AML-193 (cell line): ENCODE measurements at regions not wholly inside any gene's neighbourhood (a gene's known extent, or its start where the extent isn't known, plus 50 kb on each side); places are given as distances from the start of the nearest gene placed in this dataset.
"Not testable (repeated sequence)": the region's sequence is repeated elsewhere in the genome, so short reads cannot be mapped to it uniquely, and the experiment has no call there.

Experiments
- DNase-seq, 2 experiments: peaks; one replicate each; lab custom pipeline; 2025; lab: John Stamatoyannopoulos, UW

DNA sequence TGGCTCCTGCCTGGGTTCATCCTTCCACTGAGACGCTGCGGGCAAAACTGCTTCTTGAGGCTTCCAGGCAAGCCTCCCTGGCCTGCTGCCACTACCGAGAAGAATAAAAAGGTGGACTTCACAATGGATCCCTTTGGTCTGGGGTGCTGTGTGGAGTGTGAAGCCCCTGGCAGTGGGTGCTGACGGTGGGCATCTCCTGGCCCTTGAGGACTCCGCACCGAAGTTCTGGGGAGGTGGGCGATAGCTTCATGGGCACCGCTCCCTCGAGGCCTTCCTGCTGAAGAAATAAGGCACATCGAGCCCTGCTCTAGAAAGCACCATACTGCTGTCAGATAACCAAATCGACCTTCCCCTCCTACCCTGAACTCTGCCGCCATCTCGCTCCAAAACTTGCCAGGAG, 106.6 kb upstream of the CTBP2 start:
- no peak for DNase-seq

DNA sequence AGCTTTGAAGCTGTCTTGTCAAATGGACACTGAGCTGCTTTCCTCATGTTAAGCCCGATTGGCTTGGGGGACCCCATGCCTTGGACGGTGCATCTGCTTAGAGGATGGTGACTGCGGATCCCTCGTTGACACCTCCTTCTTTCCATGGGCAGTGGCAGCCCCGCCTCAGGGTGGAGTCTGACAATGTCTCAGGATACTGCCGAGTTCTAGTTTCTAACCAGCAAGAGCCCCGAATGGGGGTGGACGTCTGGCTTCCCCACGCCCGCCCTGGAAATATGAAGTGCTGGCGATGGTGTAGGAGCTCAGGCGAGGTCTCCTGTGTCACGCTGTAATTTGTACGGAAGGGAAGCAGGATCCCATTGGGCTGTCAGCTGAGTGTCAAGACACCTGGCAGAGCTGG, 106.2 kb upstream of the CTBP2 start:
- DNase-seq, result no peak

DNA sequence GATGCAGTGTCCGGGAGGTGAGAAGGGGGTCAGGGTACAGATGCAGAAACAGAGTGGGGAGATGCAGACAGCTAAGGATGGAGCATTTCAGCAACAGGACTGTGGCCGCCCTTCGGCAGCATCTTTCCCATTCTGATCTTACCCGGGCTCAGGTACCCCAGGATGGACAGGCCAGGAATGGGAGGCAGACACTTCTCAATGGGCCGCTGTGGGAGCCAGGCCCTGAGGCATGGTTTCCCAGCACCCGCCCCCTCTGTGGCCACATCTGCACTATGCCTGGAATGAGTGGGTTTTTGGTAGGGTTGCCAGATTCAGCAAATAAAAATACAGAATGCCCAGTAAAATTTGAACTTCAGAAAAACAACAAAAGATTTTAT, 105.2 kb upstream of the CTBP2 start:
- no peak for DNase-seq

DNA sequence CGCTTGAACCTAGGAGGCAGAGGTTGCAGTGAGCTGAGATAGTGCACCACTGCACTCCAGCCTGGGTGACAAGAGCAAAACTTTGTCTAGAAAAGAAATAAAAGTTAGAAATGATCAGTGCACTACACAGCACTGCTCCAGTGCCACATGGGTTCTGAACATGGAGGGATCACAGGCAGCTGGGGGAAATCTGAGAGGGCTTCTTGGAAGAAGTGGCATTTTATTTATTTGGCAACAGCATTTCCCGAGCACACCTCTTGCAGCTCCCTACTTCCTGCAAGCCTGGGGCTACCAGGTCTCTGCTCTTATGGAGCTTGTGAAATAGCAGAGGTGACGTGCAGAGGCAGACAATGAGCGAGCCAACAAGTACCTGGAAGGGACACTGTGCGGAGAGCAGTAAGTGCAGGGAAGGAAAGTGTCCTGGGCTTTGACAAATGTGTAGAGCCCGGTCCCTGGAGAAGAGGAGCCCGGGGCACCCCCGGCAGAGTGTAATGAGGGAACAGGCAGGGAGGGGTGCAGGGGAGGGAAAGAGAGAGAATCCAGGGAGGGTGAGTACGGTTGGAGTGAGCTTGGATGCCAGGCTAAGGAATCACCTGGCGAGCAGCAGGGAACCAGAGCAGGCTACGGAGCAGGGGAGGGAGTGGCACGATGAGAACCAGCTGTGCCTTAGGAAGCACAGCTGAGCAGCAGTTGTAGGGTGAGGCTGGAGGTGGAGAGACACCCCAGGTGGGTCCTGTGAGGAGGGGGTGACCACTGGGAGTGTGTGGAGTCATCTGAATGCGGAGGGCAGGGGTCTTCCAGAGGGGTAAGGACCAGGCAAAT, 104.6 kb upstream of the CTBP2 start:
- DNase-seq, result no peak

DNA sequence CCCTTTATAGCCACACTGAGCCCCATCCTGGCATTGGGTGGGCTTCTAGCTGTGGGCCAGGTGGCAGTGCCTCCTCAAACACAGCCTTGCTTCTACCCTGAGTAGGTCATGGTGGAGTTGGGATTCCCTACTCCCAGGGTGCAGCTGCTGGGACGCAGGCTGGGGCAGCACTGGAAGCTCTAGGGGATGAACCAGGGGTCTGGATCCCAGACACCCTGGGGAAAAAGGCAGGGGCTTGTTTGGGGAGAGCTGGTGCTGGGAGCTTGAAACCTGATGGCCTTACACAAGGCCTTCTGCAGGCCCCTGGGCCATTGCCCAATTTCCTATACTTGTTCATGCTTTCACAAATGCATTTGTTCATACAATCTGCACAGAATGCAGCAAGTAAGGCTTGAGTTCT, 103.7 kb upstream of the CTBP2 start:
- DNase-seq, result no peak

DNA sequence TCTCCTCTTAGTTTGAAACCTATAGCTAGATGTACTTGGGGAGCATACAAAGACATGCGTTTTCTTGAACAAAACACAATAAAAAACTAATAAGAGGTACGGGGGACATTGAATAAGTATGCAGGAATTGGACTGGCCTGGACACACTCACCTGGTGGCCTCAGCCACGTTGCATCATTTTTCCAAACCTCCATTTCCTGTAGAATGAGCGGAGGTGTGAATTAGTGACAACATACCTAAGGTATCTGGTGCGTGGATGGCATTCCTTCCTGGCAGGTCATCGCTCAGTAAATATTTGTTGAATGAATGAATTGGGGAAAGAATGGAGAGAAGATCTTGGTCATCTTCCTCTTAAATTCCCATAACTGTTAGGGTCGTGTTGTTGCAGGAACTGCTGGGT, 103.2 kb upstream of the CTBP2 start:
- no peak for DNase-seq

DNA sequence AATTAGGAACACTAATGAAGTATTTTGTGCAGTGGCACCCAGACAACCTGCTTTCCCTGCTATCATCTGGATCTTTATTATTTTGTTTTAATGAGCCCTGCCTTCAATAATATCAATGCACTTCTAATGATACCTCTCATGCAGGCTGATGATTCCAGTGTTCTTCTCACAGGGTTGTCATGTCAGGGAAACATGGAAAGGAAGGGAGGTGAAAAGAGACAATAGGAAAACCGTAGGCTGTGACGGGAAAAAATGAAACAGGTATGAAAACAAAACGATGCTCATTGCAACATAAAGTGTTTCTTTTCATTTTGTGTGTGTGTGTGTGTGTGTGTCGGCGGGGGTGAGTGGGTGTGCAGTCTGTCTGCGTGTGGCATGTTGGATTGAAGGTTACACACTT, 102.6 kb upstream of the CTBP2 start:
- DNase-seq, result no peak

DNA sequence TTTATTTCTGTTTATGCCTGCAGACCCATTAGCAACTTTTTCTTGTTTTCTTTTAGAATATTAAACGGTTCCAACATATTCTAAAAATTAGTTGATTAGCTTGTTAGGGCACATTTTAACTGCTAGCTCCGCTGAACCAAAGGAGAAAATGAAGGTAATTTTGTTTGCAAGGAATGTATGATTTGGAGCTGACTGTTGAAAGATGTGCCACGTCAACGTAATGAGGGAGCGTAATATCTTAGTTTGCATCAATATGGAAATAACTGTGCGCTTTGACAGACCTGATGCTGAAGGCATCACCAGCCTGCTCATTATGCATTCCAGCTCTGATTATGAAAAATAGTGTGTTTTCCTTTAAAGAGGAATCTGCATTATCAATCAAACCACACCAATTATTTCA, 102.0 kb upstream of the CTBP2 start:
- no peak for DNase-seq

DNA sequence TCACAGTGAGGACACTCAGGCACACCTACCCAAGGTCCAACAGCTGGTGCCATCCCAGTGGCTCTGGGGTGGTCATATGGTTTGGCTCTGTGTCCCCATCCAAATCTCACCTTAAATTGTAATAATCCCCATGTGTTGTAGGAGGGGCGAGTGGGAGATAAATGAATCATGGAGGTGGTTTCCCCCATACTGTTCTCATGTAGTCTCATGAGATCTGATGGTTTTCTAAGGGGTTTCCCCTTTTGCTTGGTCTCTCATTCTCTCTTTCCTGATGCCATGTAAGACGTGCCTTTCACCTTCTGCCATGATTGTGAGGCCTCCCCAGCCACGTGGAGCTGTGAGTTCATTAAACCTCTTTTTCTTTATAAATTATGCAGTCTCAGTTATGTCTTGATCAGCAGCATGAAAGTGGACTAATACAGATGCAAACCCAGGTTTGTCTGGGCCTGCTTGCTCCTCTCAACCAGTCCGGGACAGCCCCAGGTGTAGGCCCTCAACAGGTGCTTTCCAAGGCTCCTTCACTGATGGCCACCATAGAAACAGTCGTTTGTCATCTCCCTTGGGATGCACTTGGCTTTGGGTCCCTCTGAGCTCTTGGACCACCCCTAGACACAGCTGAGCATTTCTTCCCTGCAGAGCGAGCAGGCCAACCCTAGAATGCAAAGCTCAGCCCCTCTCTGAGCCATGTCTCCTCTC, 101.3 kb upstream of the CTBP2 start:
- DNase-seq, result no peak

DNA sequence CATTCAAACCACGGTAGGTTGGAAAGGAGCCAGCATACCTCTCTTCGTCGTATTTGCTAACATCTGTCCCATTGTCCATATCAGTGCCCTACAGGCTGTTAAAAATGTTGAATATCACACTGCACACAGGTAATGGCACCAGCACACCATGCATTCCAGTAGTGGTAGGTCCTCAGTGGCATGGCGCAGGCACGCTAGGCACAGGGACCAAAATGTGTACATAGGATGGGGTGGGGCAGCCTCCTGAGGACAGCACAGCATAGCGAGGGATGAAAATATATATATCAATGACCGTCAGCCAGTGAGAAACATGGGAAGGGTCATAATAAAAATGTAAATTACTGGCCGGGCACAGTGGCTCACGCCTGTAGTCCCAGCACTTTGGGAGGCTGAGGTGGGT, 99.9 kb upstream of the CTBP2 start:
- no peak for DNase-seq

DNA sequence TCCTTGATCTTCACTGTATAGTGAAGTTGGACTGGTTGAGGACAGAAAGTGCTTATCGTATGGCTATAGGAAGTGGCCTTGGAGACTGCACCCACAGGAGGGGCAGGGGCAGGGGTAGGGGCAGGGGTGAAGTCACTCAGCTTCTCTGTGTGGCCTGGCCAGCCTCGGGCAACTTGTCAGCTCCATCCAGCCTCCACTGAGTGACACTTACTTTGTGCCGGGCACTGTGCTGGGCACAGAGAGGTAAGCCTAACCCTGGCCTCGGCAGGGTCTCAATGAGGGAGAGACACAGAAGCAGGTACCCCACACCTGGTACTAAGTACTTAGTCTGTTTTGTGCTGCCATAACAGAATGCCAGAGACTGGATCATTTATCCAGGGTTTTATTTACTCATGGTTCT, 99.3 kb upstream of the CTBP2 start:
- no peak for DNase-seq

DNA sequence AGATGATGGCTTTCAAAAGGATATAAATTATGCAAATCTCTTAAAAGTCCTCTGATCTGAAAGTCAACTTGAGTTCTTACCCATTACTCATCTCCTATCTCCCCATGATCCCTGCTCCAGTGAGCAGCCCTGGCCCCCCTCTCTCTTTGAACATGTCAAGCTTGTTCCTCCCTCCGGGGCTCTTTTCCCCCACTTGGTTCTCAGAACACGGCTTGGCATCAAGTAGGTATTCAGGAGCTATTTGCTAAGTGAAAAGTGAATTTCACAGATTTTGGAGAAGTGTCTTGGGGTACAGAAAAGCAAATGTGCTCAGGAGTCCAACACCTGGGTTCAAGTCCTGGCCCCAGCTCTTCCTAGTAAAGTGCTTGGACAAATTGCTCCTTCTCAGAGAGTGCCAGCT, 98.3 kb upstream of the CTBP2 start:
- DNase-seq, result no peak

DNA sequence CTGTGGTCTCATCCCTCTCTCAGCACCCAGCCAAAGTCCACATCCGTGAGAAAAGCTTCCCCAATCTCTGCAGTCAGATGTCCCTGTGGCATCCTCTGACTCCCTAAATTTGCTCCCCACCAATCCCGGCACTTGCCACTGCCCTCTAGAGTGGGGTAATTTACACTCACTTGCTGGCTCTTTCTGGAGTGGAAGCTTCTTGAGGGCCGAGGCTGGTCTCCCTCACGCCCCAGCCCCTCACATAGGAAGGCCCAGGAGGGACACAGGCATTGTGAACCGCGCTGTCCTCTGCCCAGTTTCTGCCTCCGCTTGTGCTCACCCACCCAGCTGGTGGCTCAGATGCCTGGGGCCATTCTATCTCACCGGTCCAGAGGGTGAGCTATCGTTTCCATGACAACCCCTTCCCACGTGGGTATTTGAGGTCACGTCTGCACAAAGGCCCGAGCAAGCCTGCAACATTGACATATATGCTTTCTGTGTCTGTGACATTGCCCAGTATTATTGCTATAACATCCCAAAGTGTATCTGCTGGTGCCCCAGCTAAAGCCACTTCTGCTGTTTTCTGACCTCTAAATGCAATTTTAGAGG, 97.3 kb upstream of the CTBP2 start:
- DNase-seq, result no peak

DNA sequence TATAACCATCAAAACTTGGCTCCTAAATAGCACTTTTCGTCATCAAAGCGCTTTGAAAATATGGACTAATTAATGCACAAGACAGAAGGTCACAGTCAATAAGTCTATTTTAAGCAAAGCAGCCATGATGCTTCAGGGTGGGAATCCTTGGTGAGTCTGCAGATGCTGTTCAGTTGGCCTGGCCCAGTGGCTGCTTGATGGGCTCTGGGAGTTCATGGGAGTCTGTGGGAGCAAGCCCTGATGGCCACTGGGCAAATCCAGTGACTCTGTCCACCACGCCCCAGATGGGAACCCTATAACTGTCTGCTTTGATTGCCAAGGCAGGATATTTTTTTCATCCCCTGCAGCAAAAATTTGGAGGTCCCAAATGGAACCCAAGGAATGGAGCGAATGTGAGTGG, 95.7 kb upstream of the CTBP2 start:
- DNase-seq, result no peak

DNA sequence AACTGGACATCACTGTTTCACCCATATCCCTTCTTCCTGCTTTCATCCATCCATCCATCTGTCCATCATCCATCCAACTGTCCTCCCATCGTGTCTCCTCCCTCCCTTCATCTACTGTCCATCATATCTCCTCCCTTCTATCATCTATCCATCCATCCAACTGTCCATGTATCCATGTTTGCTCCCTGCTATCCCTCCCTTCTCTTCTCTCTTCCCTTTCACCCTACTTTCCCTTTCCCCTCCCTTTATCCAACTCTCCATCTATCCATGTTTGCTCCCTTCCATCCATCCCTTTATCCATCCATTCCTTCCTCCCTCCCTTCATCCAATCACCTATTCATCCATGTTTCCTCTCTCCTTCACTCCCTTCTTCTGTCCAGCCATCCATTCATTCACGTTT, 92.6 kb upstream of the CTBP2 start:
- DNase-seq, result no peak

DNA sequence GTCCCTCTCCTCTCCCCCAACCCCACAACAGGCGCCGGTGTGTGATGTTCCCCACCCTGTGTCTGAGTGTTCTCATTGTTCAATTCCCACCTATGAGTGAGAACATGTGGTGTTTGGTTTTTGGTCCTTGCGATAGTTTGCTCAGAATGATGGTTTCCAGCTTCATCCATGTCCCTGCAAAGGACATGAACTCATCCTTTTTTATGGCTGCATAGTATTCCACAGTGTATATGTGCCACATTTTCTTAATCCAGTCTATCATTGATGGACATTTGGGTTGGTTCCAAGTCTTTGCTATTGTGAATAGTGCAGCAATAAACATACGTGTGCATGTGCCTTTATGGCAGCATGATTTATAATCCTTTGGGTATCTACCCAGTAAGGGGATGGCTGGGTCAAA, 90.5 kb upstream of the CTBP2 start:
- DNase-seq, result not testable (repeated sequence)

DNA sequence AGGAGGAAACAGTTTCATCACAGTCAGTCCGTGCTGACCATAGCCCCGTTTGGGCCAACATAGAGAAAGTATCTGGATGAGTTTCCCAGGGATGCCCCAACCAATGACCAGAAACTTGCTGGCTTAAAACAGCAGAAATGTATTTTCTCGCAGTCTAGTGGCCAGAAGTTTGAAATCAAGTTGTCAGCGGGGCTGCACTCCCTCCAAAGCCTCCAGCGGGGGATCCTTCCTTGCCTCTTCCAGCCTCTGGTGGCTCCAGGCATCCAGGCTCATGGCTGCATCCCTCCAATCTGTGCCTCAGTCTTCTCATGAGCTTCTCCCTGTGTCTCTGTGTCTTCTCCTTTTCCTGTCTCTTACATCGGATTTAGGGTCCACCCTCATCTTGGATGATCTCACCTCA, 89.6 kb upstream of the CTBP2 start:
- no peak for DNase-seq

DNA sequence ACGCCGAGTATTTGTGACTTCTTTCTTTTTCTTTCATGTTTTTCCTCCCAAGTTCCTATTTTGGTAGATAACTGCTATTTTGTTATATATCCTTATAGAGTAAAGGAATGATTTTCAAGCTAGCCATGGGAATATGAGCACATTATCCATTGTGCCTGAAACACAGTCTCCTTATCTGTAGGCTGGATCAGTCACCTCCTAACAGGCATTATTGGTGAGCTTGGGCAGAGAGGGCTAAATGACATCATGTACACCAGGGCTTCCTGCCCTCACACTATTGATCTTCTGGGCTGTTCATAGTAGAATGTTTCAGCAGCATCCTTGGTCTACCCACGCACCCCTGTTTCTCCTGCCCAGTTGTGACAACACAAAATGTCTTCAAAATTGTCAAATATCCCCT, 88.1 kb upstream of the CTBP2 start:
- DNase-seq, result no peak

DNA sequence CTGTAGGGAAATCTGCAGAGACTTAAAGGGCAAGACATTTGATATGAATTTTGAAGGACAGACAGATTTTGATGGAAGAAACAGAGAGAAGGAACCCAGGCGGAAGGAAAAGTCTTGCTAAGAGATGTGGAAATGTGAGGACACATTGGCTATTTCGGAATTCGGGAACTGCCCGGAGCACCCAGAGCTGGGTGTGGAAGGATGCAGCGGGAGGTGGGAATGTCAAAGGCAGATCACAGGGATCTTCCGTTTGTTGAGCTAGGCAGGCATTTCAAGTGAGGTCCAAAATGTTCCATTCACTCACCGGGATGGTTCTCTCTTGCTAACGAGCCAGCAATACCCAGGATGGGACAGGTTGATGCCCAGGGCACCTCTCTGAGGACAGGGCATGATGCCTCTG, 87.2 kb upstream of the CTBP2 start:
- DNase-seq, result no peak

DNA sequence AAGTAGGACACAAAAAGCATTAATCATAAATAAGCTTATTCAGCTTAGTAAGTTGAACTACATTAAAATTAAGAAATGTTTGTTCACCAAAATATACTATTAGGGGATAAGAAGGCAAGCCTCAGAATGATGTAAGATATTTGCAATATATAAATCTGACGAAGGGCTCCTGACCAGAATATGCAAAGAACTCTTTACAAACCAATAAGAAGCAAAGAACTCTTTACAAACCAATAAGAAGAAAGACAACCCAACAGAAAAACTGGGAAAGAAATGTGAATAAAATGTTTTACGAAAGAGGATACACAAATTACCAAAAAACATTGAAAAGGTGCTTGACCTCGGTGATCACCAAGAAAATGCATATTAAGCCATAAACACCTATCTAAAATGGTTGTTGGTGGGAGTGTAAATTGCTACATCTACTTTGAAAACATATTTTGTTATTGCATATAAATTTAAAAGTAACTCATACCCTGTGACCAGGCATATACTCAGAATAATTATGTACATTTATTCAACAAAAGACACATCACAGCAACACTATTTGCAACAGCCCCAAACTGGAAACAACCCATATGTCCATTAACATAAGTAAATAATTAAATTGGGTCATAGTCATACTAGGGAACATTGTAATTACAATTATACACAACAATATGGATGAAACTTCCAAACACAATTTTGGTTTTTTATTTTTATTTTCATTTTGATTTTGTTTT, 83.3 kb upstream of the CTBP2 start:
- no peak for DNase-seq

DNA sequence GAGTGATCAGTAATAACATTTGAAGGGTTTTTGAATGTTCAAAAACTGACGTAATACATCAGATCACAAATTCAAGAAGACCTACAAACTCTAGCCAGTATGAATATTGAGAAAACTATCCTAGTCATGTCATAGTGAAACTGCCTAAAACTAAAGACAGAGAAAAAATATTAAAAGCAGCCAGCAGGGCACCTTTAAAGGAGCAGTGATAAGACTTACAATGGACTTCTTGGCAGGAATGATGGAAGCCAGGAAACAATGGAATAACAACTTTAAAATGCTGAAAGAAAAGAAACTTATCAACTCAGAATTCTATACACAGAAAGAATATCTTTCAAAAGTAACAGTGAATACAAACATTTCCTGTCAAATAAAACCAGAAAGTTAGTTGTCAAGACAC, 78.3 kb upstream of the CTBP2 start:
- DNase-seq, result no peak

DNA sequence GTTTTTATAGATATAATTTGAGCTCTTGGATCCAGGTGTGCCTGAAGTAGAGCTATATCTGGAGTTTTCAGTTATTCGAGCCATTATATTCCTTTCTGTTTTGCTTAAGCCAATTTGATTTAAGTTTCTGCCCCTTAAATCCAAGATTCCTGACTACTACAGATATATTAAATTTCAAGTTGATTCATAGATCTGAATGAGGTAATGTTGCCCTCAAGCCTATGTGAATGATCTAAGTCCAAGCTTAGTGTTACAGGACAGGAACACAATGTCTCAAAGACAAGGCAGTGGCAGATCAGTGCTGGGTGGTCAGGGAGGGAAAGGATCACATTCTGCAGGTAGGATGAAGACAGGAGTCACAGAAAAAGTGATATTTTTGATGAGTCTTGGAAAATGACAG, 75.7 kb upstream of the CTBP2 start:
- DNase-seq, result no peak
